Adrenal gland (tissue), 9 donors: ENCODE measurements at regions not wholly inside any gene's neighbourhood (a gene's known extent, or its start where the extent isn't known, plus 50 kb on each side); places are given as distances from the start of the nearest gene placed in this dataset.

ENCODE experiments used
- DNase-seq, 7 donors: peaks; one replicate each; pipeline ENCODE4 v3.0.0-alpha.2; 2019 to 2020
- H3K27ac ChIP-seq, 5 donors: fragments of 200-600 bp; sonication (generic) in 4 of 5; 1 replicate in 3 of 5; 2 replicates in 2 of 5; pipeline versions ENCODE4 v1.5.1 to v1.8.0; 2016 to 2020; ENCODE audit warnings: mild to moderate bottlenecking in 1 of 5
- H3K27me3 ChIP-seq: fragments of 200-600 bp; 2 replicates; pipeline ENCODE4 v1.8.0; 2021
- H3K36me3 ChIP-seq, 2 donors: fragments of 200-600 bp; replicated peaks in 1 of 2; 1 replicate in 1 of 2; 2 replicates in 1 of 2; pipeline versions ENCODE4 v1.5.1 to v1.8.0; 2018 to 2022
- H3K4me1 ChIP-seq, 2 donors: fragments of 200-600 bp; replicated peaks in 1 of 2; 1 replicate in 1 of 2; 2 replicates in 1 of 2; pipeline versions ENCODE4 v1.5.1 to v1.8.0; 2018 to 2021
- H3K4me3 ChIP-seq, 4 donors: fragments of 200-600 bp; sonication (generic) in 3 of 4; one replicate each; pipeline ENCODE4 v1.5.1; 2016 to 2018
- H3K9me3 ChIP-seq, 3 donors: fragments of 200-600 bp; sonication (generic) in 1 of 3; replicated peaks in 1 of 3; 1 replicate in 2 of 3; 2 replicates in 1 of 3; pipeline versions ENCODE4 v1.5.1 to v1.8.0; 2016 to 2021
- CTCF ChIP-seq, 6 experiments: fragments of 450-650 bp in 4 of 6; fragments of 200-600 bp in 2 of 6; sonication (generic) in 1 of 6; IDR thresholded peaks; 1 replicate in 5 of 6; 2 replicates in 1 of 6; pipeline versions ENCODE4 v1.5.1 to v1.8.0; 2016 to 2021; ENCODE audit warnings: antibody characterized with exemption in 6 of 6, mild to moderate bottlenecking in 2 of 6, moderate library complexity in 1 of 6
- POLR2A ChIP-seq, 2 donors: fragments of 450-650 bp; IDR thresholded peaks; one replicate each; pipeline ENCODE4 v1.6.1; 2017; ENCODE audit warnings: antibody characterized with exemption in 2 of 2, mild to moderate bottlenecking in 2 of 2, moderate library complexity in 1 of 2
- WGBS, 4 donors: extraction: QIAGEN DNeasy Blood & Tissue Kit in 2 of 4; methylation state at CpG; one replicate each; pipeline versions ENCODE4 v1.1.5 to v1.1.7; 2013 to 2017; 5-methylcytosine and 5-hydroxymethylcytosine counted together
- intact Hi-C, 2 donors: fragments of 100-400 bp; cut with DNase I; formaldehyde crosslinking; loops; one replicate each; pipeline versions ENCODE4 v1.14.1 to v1.15.0; 2022 to 2023
- donor health status: healthy with polysubstance abuse.
- donor health status: Bipolar disorder and iron deficiency.
- donor health status: DM: yes; HTN: yes; CAD: no.
- donor health status: DM: no; HTN: no; CAD: no.
- donor health status: DM: no; HTN: no; CAD: no.

- intact Hi-C loops: no loop called here
These were observed 1371.0 kb downstream of the KCNT2 start for GRCh38 chr1:195236991-195237889.

GRCh38 chr1:195218428-195219212, 1389.6 kb downstream of the KCNT2 start:
- no peak overlapping the region for H3K27ac ChIP-seq
- H3K4me1 ChIP-seq: no peaks in the 10 kb centered on the region
- H3K9me3 ChIP-seq: no peaks in the 10 kb centered on the region
- 85 to 91% (median 88%) methylated on average over 12 to 22 of the region's 22 CpGs for WGBS, 4 donors
- H3K36me3 ChIP-seq: no peaks in the 10 kb centered on the region
- no peaks in the 10 kb centered on the region for H3K27me3 ChIP-seq
- TF ChIP-seq POLR2A (IDR thresholded peaks at IDR 0.05) (no peak), CTCF (IDR thresholded peaks at IDR 0.05) (no peak)
- H3K4me3 ChIP-seq: no peak overlapping the region
- no peak for DNase-seq
- intact Hi-C loops: no loop called here

More at GRCh38 chr1:195236991-195237889, 1371.0 kb downstream of the KCNT2 start:
- WGBS, 4 donors: 71 to 74% (median 73%) methylated on average over 6 to 7 of the region's 7 CpGs
- H3K36me3 ChIP-seq: no peaks in the 10 kb centered on the region
- no peak overlapping the region for H3K4me3 ChIP-seq
- H3K27me3 ChIP-seq: no peaks in the 10 kb centered on the region
- H3K27ac ChIP-seq: no peak overlapping the region
- H3K9me3 ChIP-seq: no peaks in the 10 kb centered on the region
- H3K4me1 ChIP-seq: no peaks in the 10 kb centered on the region
- no peak for TF ChIP-seq CTCF (IDR thresholded peaks at IDR 0.05)
- TF ChIP-seq POLR2A (IDR thresholded peaks at IDR 0.05): no peak
- no peak for DNase-seq

- Histone ChIP-seq H3K36me3 (no peaks in the 10 kb centered on the region), H3K4me1 (no peaks in the 10 kb centered on the region), H3K27ac (no peak overlapping the region), H3K27me3 (no peaks in the 10 kb centered on the region), H3K4me3 (no peak overlapping the region), H3K9me3 (no peaks in the 10 kb centered on the region)
- intact Hi-C loops: no loop called here
- 61 to 73% (median 71%) methylated on average over 4 of the region's 4 CpGs for WGBS, 4 donors
- TF ChIP-seq POLR2A (IDR thresholded peaks at IDR 0.05) (no peak), CTCF (IDR thresholded peaks at IDR 0.05) (no peak)
- no peak for DNase-seq
These were observed 1406.0 kb downstream of the KCNT2 start for GRCh38 chr1:195202241-195202640.

DNA sequence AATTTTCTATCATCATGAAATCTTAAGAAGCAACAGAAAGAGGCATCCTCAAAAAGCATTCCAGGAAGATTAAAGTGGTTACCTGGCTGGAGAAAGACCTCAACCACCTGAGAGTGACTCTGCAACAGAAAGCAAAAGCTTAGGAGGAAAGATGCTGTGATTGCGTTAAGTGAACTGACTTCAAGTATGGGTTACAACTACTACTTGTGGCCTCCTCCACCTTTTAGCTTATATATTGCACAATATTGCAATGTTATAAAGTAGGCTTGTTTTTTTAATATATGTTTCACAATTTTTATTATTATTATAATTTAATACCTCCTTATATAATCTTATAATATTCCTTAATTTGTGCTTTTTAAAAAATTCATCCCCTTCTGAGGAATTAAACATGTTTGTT, 1407.5 kb downstream of the KCNT2 start:
- TF ChIP-seq POLR2A (IDR thresholded peaks at IDR 0.05): no peak
- TF ChIP-seq CTCF (IDR thresholded peaks at IDR 0.05): no peak

More for the DNA sequence above, 1407.5 kb downstream of the KCNT2 start:
- Histone ChIP-seq H3K9me3 (no peaks in the 10 kb centered on the region), H3K4me1 (no peaks in the 10 kb centered on the region), H3K27me3 (no peaks in the 10 kb centered on the region), H3K27ac (no peak overlapping the region), H3K36me3 (no peaks in the 10 kb centered on the region), H3K4me3 (no peak overlapping the region)
- DNase-seq: no peak
- WGBS, 4 donors: 80 to 97% (median 93%) methylated on average over 1 of the region's 1 CpG
- intact Hi-C loops: no loop called here
